Brain pericyte (primary cell): ENCODE measurements at regions not wholly inside any gene's neighbourhood (a gene's known extent, or its start where the extent isn't known, plus 50 kb on each side); places are given as distances from the start of the nearest gene placed in this dataset.

Source experiments
- DNase-seq: peaks from one replicate; pipeline ENCODE4 v3.0.0-alpha.2; 2012; ENCODE audit warnings: low read depth, low spot score

DNA sequence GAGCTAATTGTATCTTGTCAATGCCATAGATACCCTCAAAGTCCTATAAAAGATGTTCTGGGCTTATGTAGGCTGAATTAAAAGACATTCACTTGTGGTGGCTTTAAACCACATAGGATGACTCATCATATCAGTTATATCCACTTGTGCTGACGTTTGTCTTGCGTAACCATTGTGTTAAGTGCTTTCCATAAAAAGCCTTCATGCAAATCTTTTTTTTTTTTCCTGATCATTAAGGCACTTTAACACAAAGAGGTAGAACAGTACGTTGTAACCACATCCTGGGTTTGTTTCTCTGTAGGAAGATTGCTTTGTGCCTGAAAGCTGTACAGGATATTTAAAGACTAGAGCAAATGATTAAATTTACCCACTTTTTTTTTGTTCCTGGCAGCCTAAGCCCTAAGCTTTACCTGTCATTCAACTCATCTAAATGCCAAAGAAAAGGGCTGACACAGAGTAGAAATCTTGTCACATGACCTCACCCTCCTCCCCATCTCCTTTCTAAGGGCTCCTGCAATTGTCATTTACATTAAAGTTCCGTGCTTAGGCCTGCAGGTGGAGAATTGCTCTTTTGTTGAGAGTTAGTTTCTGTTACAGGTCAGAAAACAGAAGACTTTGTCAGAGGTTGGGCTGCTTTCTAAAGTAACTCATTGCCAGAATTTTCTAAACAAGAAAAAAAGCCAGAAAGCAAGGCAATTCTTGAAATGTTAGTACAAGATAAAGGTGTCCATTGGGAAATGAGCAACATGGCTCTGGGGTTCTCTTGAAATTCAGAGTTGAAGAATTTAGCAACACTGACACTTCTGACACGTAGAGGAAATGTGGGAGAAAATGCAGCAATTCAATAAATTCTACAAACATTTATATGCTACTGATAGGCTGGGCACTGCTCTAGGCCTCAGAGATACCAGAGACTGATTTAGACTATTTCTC, 555.6 kb downstream of the PPARGC1A start:
- no peak for DNase-seq

DNA sequence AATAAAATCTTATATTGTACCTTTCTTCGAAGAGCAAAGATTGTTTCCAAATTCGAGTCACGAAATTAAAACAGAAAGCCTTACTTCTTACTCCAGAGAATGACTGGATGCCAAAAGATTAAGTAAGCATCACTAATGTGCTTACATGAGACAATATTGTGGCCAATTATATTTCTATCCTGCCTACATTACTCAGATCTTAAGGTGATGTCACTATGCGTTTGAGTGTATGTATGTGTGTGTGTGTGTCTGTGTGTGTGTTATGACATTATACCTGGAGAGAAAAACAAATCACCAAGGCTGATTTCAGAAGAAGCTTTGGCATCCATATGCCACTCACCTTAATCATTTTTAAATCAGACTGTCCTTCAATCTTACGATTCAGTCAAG, 556.3 kb downstream of the PPARGC1A start:
- no peak for DNase-seq

DNA sequence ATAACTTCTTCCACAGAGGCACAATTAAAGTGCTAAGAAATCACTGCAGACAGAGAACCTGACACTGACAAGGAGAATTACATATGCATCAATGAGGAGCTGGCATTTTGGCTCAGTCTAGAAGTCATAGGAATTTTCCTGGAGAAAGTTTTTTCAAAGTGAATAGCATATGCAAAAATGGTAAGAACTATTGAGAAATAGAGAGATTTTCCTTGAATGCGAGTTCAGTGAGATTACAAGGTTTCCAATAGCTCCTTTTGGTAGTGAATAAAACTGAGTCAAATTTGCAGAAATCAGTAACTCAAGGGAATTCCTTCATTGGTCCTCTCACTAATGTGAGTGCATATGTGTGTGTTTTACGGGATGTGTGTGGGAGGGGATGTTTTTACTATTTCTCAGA, 557.5 kb downstream of the PPARGC1A start:
- DNase-seq, result no peak

DNA sequence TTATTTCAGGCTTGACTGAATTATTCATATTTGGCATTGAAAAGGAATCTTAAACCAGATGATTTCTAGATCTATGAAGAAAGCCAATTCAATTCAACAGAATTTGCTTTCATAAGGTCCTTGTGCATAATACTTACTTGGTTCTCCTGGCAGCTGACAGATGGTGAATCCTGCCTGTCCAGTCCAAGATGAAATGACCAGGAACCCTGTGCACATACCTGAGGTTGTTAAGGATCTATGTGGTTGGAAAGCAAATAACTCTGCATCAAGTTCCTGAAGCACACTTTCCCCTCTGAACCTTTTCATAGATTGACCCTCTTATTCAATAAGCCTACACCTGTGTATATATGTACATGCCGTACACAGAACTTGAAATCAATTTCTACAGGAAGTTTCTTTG, 562.7 kb downstream of the PPARGC1A start:
- DNase-seq, result no peak

DNA sequence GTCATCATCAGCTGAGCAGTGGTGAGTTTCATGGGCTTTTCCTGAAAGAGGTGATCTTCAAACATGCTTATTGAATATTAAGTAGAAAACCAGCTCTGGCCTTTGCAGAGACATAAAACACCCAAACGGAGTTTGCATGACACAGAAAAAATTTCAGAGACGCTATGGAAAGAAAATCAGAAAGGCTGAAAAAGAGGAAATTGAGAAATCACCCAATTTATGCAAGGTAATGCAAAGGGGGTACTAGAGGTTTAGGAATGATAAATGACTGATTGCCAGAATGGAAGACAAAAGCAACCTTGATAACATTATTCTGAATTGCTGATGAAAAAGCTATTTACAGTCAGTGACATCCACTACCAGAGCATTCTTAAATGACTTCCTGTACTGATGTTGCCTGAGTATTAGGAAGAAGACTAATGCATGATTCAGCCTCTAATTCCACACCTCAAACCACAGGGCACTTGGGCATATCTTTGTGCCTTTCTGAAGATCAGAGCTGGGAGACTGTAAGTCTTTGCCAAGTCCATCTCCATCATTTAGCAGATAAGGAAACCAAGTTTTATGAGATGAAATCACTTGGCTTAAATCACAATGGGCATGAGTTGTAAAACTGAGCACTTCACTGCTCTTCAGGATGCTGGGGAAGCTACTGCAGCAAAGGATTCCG, 565.7 kb downstream of the PPARGC1A start:
- no peak for DNase-seq

DNA sequence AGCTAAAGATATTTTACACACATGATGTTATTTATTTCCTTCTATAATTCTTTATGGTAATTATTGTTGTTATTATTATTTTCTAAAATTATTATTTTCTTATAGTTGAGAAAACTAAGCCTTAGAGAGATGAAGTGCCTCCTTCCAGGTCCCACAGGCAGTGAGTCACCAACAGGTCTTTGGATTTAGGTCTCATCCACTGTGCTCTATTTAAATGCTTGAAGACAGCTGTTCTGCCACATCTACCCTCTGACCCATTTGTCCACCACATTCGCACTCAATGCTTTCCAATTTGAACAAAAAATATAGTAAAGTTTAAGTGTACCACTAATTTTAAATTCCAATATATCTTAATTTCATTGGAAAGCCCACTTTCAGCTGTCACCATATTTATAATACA, 566.4 kb downstream of the PPARGC1A start:
- DNase-seq, result no peak

DNA sequence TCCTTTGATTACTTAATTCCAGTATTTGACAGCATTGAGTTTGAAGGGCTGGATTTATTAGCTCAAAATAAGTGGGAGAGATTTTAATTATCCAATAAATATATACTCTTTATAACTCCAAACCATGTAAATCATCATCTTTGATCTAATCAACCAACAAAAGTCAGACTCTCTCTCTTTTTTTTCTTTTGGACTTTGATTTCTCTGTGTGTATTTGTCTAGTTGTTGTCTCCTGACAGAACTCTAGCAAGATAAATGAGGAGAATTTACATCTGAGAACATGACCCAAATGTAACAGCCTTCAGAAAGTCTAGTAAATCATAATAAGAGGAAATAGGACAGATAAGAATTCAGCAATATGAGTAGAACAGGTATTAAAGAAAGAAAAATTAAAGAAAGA, 567.1 kb downstream of the PPARGC1A start:
- DNase-seq, result no peak

DNA sequence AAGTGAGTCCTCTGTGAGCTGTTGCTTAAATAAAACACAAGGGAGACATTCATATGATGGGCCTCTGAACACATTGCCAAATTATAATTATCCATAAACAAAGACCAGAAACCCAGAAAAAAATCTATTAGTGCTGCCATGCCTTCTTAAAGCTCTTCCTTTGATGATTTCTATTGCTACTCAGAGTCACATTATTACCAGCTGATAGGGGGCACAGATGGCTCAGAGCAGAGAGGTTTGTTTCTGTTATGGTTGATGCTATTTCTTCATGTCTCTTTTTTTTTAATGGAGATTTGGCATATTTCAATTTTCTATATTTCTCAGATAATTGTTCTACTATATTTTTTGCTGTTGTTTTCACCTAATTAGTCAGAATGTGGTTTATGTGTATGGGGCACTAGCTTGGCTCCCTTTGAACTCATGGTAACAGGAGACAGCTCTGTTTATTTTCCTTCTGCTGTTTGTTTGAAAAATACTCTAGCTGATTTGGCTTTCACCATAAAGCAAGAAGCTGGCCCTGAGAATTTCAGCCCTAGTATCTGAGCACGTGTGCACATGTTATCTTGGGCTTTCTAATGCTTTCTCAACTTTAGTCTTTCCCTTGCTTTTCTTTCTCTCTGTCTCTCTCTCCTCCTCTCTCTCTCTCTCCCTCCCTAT, 568.8 kb downstream of the PPARGC1A start:
- no peak for DNase-seq

DNA sequence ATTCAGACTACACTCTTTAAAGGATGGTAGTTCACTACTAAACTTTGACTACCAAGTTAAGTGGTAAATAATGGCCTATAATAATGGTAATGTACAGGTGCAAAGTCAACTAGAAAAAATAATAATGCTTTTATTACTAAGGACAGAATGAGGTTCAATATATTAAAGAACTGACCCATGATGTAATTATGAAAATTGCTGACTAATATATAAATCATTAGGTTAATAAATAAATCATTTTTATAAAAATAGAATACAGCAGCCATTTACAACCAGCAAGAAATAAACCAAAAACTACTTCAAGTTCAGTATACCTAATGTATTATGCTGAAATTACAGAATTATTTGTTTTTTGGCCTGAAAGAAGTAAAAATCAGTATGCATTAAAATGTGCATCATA, 577.2 kb downstream of the PPARGC1A start:
- DNase-seq, result no peak

DNA sequence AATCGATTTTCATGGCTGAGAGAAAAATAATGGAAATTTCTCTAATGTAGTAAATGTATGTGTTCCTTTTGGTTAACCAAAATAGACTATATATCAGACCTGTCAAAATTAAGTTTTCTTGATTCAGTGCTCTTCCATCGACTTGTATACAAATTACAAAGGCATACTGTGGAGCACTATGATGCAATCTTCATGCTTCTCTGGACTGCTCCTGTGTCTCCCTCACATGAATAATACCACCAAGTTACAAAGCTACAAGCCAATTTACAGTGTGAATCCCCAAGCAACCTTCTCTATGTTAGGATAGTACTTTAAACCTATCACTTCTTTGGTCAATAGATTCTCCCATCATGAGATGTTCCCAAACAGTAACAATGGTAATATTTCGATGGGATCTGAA, 577.9 kb downstream of the PPARGC1A start:
- DNase-seq, result no peak

DNA sequence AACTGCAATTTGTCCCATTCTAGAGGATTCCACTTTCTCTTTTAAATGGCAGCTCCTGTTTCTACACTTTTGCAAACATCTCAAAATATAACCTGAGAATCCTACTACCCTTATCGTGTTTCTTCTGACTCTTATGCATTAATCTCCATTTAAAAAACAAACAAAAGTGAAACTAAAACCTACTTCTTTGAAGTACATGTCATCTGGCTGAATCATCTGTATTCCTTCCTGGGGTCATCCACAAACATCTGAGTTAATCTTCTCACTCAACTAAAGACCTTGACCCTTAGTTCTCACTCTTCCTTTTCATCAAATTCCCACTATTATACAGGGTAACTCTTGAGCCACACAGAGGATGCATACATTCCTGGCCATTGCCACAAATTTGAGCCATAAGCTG, 584.8 kb downstream of the PPARGC1A start:
- no peak for DNase-seq

DNA sequence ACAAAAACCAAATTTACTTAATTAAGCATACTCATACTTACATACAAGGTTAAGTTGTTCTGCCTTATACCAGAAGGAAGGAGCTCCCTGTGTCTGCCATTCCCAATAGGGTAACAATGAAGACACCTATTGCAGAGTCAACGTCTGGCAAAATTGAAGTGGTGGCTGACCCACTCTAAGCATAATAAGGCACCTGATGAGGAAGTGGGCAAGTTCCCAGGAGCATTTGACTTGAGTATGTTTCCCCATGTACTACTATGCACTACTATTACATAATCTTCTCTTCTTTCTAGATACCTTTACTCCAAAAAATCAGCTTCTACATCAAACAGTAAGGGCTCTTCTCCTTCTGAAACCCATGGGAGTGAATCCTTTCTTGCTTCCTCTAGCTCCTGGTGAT, 591.5 kb downstream of the PPARGC1A start:
- DNase-seq, result no peak

DNA sequence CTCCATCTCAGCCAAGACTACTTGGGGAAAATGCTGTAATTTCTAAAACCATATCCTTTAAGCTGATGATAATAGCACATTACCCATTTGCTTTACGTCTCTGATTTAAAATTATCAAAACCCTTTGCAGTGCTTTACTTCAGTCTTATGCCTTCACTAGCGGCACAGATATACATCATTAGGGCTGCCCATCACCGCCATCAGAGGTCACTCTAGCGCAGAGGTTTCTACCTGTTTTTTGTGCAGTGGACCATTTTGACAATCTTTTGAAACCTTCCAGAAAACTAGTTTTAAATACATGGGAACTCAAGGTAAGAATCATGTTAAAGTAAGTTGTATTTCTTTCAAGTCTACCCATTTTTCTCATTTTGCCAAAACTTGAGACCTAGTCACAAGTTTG, 592.5 kb downstream of the PPARGC1A start:
- DNase-seq, result no peak

DNA sequence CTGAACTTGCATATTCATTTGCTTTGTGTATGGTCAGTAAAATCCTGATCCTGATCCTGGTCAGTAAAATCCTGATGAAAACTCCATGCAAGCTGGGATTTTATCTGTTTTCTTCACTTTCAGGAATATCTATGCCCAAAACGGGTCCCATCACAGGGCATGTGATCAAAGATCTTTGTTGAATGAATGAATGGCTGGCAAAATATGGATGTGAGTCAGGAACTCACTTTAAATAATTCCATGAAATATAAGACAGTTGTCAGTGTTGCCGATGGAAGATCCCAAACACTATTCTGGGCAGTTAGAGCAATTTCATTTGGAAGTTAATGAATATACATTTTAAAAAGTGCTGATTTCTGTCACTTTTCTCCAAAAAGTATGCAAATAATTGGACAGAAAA, 598.4 kb downstream of the GBA3 start:
- no peak for DNase-seq

DNA sequence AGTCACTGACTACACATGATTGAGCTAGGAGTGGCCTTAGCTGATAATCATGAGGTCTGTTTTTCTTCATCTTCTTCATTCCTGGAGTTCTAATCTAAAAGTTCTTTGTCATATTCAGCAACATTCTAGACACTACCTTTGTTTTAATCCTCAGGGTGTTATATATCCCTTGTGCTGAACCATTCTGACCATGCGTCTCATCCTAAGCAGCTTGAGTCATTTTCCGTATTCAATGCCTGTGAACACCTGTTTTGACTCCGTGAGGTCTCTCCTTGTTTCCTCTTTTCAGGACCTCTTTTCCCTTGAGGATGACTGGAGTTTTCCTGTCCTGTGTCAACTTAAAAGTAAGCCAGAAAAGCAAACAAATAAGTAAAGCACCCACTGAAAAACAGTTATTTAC, 597.9 kb downstream of the GBA3 start:
- DNase-seq, result no peak

DNA sequence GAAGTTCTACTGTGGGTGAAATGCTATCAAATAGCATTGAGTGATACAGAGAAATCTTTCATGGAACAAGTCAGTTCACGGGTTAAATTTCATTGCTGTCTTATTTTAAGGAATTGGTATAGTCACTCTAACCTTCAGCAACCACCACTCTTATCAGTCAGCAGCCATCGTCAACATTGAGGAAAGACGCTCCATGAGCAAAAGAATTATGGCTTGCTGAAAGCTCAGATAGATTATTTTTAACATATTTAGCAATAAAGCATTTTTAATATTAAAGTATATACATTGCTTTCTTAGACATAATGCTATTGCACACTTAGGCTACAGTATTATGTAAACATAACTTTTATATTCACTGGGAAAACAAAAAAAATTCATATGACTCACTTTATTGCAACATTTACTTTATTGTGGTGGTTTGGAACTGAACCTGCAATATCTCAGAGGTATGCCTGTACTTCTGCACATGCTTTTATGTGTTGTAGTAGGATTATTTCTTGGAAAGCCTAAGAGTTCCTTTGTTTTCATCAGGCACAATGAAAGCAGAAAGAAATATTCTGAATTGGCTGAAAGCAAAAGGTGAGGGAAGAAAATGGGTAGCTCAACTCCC, 586.7 kb downstream of the GBA3 start:
- DNase-seq, result no peak

DNA sequence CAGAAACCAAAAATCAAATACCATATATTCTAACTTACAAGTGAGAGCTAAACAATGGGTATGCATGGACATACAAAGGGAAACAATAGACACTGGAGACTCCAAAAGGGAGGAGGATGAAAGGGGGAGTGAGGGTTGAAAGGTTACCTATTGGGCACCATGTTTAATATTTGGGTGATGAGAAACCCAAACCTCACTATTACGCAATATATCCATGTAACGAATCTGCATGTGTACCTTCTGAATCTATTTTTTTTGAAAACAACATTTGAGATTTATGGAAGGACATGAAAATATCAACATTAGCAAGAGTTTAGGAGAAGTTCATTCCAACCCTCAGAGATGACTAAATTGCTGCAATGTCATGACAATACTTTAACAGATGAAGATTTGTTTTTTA, 586.1 kb downstream of the GBA3 start:
- no peak for DNase-seq

DNA sequence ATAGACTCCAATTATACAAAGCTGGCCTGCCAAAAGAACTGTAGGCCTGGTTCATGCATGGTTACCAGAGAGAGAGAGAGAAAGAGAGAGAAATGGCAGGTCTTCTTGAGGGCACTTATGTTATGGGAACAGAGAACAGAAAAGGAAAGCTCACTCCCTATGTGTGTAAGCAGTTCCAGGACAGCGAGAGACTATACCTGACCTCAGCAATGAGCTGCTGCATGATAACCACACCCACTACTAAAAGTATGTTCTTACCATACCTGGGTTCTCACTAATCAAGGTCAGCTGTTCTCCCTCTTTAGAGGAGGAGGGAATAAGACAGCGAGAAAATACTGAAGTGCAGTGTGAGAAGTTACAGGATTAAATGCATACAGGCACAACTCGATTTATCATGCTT, 583.3 kb downstream of the GBA3 start:
- no peak for DNase-seq

DNA sequence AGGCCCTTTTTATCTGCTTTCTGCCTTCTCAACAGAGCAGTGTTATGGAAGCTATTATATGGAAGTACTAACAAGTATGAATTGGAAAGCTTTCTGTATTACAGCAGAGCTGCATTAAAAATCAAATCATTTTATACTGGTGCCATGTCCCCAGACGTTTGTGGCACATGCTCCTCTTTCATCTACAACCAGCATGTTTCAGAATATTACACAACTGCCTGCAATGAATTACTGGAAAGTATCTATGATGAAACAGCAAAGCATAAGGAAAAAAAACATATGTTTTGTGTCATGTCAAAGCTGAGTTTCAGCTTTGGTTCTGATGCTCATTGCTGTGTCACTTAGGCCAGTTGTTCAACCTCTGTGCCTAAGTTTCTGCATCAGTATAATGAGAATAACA, 576.8 kb downstream of the GBA3 start:
- DNase-seq, result no peak

DNA sequence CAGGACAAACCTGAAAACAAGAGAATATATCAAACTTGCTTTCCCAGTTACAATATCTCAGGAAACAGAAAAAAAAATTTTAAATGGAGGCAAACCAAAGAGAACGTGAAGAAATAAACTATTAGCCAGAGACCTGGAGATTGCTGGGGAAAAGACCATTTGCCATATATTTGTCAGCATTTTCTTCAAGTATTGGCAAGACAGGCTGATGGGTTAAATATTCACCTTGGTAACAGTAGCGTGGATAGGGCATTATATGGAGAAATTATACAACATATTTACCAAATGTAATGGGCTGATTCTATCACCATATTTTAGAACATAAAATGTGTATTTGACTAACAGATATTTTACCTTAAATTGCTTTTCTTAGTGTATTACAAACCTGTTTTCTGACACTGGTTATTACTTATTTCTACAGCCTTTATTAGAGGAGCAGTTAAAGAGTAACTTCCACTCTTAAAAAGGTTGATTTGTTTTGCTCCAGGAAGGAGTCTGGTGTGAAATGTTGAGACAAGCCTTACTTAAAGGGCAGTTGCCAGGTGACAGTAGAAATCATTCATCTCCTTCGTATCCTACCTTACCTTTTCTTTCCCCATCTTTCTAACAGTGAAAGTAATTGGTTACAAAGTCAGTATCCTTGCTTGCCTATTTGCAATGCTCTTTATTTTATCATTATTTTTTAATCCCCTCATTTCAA, 575.5 kb downstream of the GBA3 start:
- DNase-seq, result no peak

DNA sequence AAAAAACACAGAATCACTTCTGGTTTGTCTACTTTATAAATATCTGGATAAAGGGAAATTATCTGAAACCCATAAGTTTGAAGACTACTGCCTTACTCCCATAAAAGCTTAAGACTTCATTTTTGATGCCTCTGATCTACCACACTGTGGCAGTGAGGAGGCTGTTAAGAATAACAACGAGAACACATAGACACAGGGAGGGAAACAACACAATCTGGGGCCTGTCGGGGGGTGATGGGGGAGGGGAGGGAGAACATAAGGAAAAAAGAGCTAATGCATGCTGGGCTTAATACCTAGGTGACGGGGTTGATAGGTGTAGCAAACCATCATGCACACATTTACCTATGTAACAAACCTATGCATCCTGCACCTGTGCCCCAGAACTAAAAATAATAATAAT, 573.7 kb downstream of the GBA3 start:
- DNase-seq, result no peak

DNA sequence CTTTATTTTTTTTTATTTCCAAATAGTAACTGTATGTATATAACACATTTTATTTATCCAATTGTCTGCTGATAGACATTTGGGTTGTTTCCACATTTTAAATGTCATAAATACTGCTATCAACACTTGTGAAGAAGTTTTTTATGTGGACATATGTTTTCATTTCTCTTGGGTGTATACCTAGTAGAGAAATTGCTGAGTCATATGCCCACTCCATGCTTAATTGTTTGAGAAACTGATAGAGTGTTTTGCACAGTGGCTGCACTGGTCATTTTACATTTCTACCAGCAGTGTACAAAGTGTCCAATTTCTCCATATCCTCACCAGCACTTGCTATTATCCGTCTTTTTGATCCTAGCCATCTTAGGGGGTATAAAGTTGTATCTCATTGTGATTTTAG, 567.8 kb downstream of the GBA3 start:
- no peak for DNase-seq
